Activated effector memory CD4-positive, alpha-beta T cell treated with anti-CD3 and anti-CD28 coated beads, Interleukin-2, amount 50 U/mL, for 16 hours (primary cell): ENCODE measurements at regions not wholly inside any gene's neighbourhood (a gene's known extent, or its start where the extent isn't known, plus 50 kb on each side); places are given as distances from the start of the nearest gene placed in this dataset.

Experiments used
- DNase-seq: peaks from one replicate; pipeline ENCODE4 v3.0.0-alpha.2; 2020

- DNase-seq, result no peak
Observed at GRCh38 chr5:3359642-3360041, 236.0 kb upstream of the IRX1 start.

GRCh38 chr5:3357291-3357690, 238.3 kb upstream of the IRX1 start:
- DNase-seq, result no peak

GRCh38 chr5:3356016-3356415, 239.6 kb upstream of the IRX1 start:
- no peak for DNase-seq

- no peak for DNase-seq
Observed at GRCh38 chr5:3355126-3355525, 240.5 kb upstream of the IRX1 start.

- DNase-seq, result no peak
Observed at GRCh38 chr5:3354606-3355005, 241.0 kb upstream of the IRX1 start.

- DNase-seq, result no peak
Observed at GRCh38 chr5:3353561-3353960, 242.1 kb upstream of the IRX1 start.

GRCh38 chr5:3352711-3353110, 242.9 kb upstream of the IRX1 start:
- DNase-seq, result no peak

- no peak for DNase-seq
Observed at GRCh38 chr5:3351581-3352442, 243.8 kb upstream of the IRX1 start.

- no peak for DNase-seq
Observed at GRCh38 chr5:3350781-3351180, 244.9 kb upstream of the IRX1 start.

GRCh38 chr5:3349704-3350565, 245.7 kb upstream of the IRX1 start:
- no peak for DNase-seq

- no peak for DNase-seq
Observed at GRCh38 chr5:3348576-3349535, 246.8 kb upstream of the IRX1 start.

- no peak for DNase-seq
Observed at GRCh38 chr5:3347741-3348140, 247.9 kb upstream of the IRX1 start.

- DNase-seq, result no peak
Observed at GRCh38 chr5:3346111-3346820, 249.4 kb upstream of the IRX1 start.

GRCh38 chr5:3345195-3345594, 250.4 kb upstream of the IRX1 start:
- no peak for DNase-seq

GRCh38 chr5:3344671-3345070, 251.0 kb upstream of the IRX1 start:
- DNase-seq, result no peak

GRCh38 chr5:3343911-3344310, 251.7 kb upstream of the IRX1 start:
- DNase-seq, result no peak

GRCh38 chr5:3343211-3343610, 252.4 kb upstream of the IRX1 start:
- DNase-seq, result no peak

- no peak for DNase-seq
Observed at GRCh38 chr5:3342271-3343100, 253.1 kb upstream of the IRX1 start.

GRCh38 chr5:3341446-3342240, 254.0 kb upstream of the IRX1 start:
- DNase-seq, result no peak

- DNase-seq, result no peak
Observed at GRCh38 chr5:3340471-3340870, 255.2 kb upstream of the IRX1 start.

- no peak for DNase-seq
Observed at GRCh38 chr5:3339798-3340115, 255.9 kb upstream of the IRX1 start.
